ENCODE measurements at regions not wholly inside any gene's neighbourhood (a gene's known extent, or its start where the extent isn't known, plus 50 kb on each side); places are given as distances from the start of the nearest gene placed in this dataset.

DNA sequence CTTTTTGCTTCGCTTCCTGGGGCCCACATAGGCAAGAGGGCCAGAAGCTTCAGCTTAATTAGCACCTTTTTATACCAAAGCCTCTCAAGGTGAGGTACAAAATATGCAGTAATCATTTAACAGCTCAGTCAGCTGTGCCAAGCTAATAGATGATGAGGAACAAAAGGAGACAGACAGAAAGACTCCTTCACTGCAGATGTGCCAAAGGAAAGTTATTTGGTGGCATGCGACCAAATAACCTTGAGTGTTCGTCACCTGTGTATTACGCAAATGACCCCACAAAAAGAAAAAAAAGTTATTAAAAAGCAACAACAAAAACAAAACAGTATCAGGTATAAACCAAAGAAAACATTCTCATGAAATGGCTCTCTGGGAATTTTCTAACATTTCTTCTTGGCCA, 325.8 kb upstream of the IGF1R start:
- H3K4me2 ChIP-seq (ENCODE audit: insufficient read depth, low read length): no peak overlapping the region
- 0% methylated on average over 4 of the region's 4 CpGs for WGBS (ENCODE audit: insufficient coverage, low coverage, missing lambda C conversion rate)
- H3K9me1 ChIP-seq (ENCODE audit: control insufficient read depth, insufficient read depth, low read length): no peaks in the 10 kb centered on the region
- no peak overlapping the region for H3K9ac ChIP-seq (ENCODE audit: insufficient read depth in 1 of 2, low read depth in 2 of 2, low read length in 2 of 2)
- intact Hi-C loops (cut with micrococcal nuclease) (no loop called here), in situ Hi-C loops (cut with MboI) (no loop called here)
- H4K20me1 ChIP-seq (replicated peaks; ENCODE audit: control insufficient read depth, insufficient read depth, low read length): no peaks in the 10 kb centered on the region
- H3K36me3 ChIP-seq (ENCODE audit: control insufficient read depth, insufficient read depth, low read length): no peaks in the 10 kb centered on the region
- no peaks in the 10 kb centered on the region for H3K4me1 ChIP-seq (replicated peaks in 1 of 2; ENCODE audit: control insufficient read depth in 2 of 2, insufficient read depth in 2 of 2, low read length in 2 of 2)
- peaks cover 0 to 6% of the 10 kb centered on the region in 2 experiments; a peak in 1 of 5 replicates for H3K27me3 ChIP-seq (ENCODE audit: control insufficient read depth in 2 of 2, insufficient read depth in 2 of 2, low read length in 2 of 2)
- no peak for DNase-seq (ENCODE audit: extremely low read depth in 1 of 4, low spot score in 3 of 4)
- TF ChIP-seq ESRRA (IDR thresholded peaks at IDR 0.05; ENCODE audit: borderline replicate concordance, low read depth) (no peak), TAF1 (IDR thresholded peaks at IDR 0.05; ENCODE audit: control insufficient read depth, extremely low read depth, insufficient read depth, low read length, severe bottlenecking) (no peak), LARP7 (IDR thresholded peaks at IDR 0.05) (no peak), HLTF (IDR thresholded peaks at IDR 0.05) (no peak), ERF (CRISPR knock-in tag; IDR thresholded peaks at IDR 0.05) (no peak), GTF2A2 (tag; IDR thresholded peaks at IDR 0.05) (no peak), BACH1 (tag; IDR thresholded peaks at IDR 0.05) (no peak), LEF1 (IDR thresholded peaks at IDR 0.05) (no peak), KDM4B (IDR thresholded peaks at IDR 0.05; ENCODE audit: borderline replicate concordance in 2 of 2, low read depth in 1 of 2) (no peak), ZNF512 (tag; IDR thresholded peaks at IDR 0.05) (no peak), SOX6 (IDR thresholded peaks at IDR 0.05) (no peak), SRSF3 (IDR thresholded peaks at IDR 0.05; ENCODE audit: insufficient read depth, low read length) (no peak), NELFE (IDR thresholded peaks at IDR 0.05; ENCODE audit: insufficient read depth, insufficient read length) (no peak)
- no peaks in the 10 kb centered on the region for H3K79me2 ChIP-seq (ENCODE audit: control insufficient read depth, insufficient read depth, low read length)
- no peak overlapping the region for H3K4me3 ChIP-seq
- no peak overlapping the region for H3K27ac ChIP-seq (ENCODE audit: extremely low read depth, low read depth, low read length)
- no peaks in the 10 kb centered on the region for H3K9me3 ChIP-seq (replicated peaks; ENCODE audit: control insufficient read depth, insufficient read depth, low read depth, low read length)
- no peak overlapping the region for H2AFZ ChIP-seq (ENCODE audit: low read depth, low read length)
- BruUV-seq (replicated peaks): no TSS peak
- no peak for FAIRE-seq
- ChIA-PET CTCF (ENCODE audit: low intra/inter-chr PET ratio) (no interaction called here), POLR2A (no interaction called here)
- ATAC-seq: no peak
